Hepatocyte (in vitro differentiated cells): ENCODE measurements at regions not wholly inside any gene's neighbourhood (a gene's known extent, or its start where the extent isn't known, plus 50 kb on each side); places are given as distances from the start of the nearest gene placed in this dataset.

Source experiments
- DNase-seq: peaks from one replicate; pipeline ENCODE4 v3.0.0-alpha.2; 2016; ENCODE audit warnings: low spot score
- H2AFZ ChIP-seq: fragments of 200-600 bp; sonication (generic); 2 replicates; pipeline ENCODE4 v1.6.0; 2016; ENCODE audit warnings: antibody characterized with exemption, mild to moderate bottlenecking
- H3K27ac ChIP-seq: fragments of 200-600 bp; sonication (generic); 2 replicates; pipeline ENCODE4 v1.5.1; 2016; ENCODE audit warnings: mild to moderate bottlenecking
- H3K27me3 ChIP-seq: fragments of 200-600 bp; sonication (generic); 2 replicates; pipeline ENCODE4 v1.6.1; 2016
- H3K36me3 ChIP-seq: fragments of 200-600 bp; sonication (generic); replicated peaks from 2 replicates; pipeline ENCODE4 v1.5.1; 2016; ENCODE audit warnings: low read depth; ENCODE audit not compliant: insufficient read depth
- H3K4me1 ChIP-seq: fragments of 200-600 bp; sonication (generic); 2 replicates; pipeline ENCODE4 v1.5.1; 2016; ENCODE audit warnings: mild to moderate bottlenecking, moderate library complexity; ENCODE audit not compliant: insufficient read depth
- H3K4me2 ChIP-seq: fragments of 200-600 bp; sonication (generic); 2 replicates; pipeline ENCODE4 v1.6.0; 2016
- H3K4me3 ChIP-seq: fragments of 200-600 bp; sonication (generic); 2 replicates; pipeline ENCODE4 v1.5.1; 2016; ENCODE audit warnings: mild to moderate bottlenecking
- H3K79me2 ChIP-seq: fragments of 200-600 bp; sonication (generic); 2 replicates; pipeline ENCODE4 v1.6.0; 2017; ENCODE audit warnings: mild to moderate bottlenecking
- H3K9me2 ChIP-seq: fragments of 200-600 bp; sonication (generic); replicated peaks from 2 replicates; pipeline ENCODE4 v1.6.0; 2017; ENCODE audit warnings: mild to moderate bottlenecking; ENCODE audit not compliant: insufficient read depth
- H3K9me3 ChIP-seq: fragments of 200-600 bp; sonication (generic); 2 replicates; pipeline ENCODE4 v1.5.1; 2016; ENCODE audit warnings: low read depth, mild to moderate bottlenecking
- H4K20me1 ChIP-seq: fragments of 200-600 bp; sonication (generic); 2 replicates; pipeline ENCODE4 v1.6.0; 2016; ENCODE audit warnings: mild to moderate bottlenecking; ENCODE audit not compliant: insufficient read depth, poor library complexity, severe bottlenecking
- EZH2 ChIP-seq: fragments of 200-600 bp; sonication (generic); IDR thresholded peaks from 2 replicates; pipeline ENCODE4 v1.6.1; 2016; ENCODE audit warnings: antibody characterized with exemption, mild to moderate bottlenecking, borderline replicate concordance
- EZH2phosphoT487 ChIP-seq: fragments of 200-600 bp; sonication (generic); IDR thresholded peaks from one replicate; pipeline ENCODE4 v1.6.1; 2018; ENCODE audit warnings: antibody characterized with exemption, mild to moderate bottlenecking, low read depth, moderate library complexity; ENCODE audit not compliant: unreplicated experiment, severe bottlenecking
- WGBS: methylation state at CpG from one replicate; pipeline ENCODE4 v1.1.6; 2016; ENCODE audit warnings: low lambda C conversion rate; ENCODE audit errors: missing lambda C conversion rate; 5-methylcytosine and 5-hydroxymethylcytosine counted together
- TF ChIP-seq, protein P1 (sequence below): fragments of 200-600 bp; sonication (generic); IDR thresholded peaks from 2 replicates; pipeline ENCODE4 v1.5.1; 2016; ENCODE audit warnings: antibody characterized with exemption, mild to moderate bottlenecking; ENCODE audit not compliant: poor library complexity

DNA sequence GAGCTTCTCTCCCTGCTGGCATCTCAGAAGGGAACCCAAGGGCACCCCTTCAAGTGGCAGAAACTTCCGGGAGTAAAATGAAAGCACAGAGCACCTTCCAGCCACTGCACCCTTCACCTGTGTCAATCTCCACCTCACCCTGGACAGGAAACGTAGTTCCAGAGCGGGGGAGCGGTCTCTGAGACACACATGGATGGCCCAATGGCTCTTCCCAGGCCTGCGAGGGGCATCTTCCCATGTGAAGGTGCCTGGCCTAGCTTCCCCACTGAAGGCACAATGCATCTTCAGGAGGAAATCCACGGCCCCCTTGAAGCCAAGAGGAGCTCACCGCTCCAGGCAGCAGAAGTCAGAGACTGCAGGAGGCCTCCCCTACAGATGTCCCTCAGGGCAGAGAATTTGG lies 234.2 kb downstream of the BRD1 start:
- Histone ChIP-seq H3K4me2 (no peak overlapping the region), H3K4me1 (no peaks in the 10 kb centered on the region), H3K36me3 (no peaks in the 10 kb centered on the region), H3K27me3 (no peaks in the 10 kb centered on the region), H3K27ac (no peak overlapping the region), H4K20me1 (no peaks in the 10 kb centered on the region), H2AFZ (no peak overlapping the region), H3K9me2 (no peaks in the 10 kb centered on the region), H3K9me3 (no peaks in the 10 kb centered on the region), H3K79me2 (no peaks in the 10 kb centered on the region), H3K4me3 (no peak overlapping the region)
- 88% methylated on average over 7 of the region's 7 CpGs for WGBS
- no peak for DNase-seq
- TF ChIP-seq, protein P1, sequence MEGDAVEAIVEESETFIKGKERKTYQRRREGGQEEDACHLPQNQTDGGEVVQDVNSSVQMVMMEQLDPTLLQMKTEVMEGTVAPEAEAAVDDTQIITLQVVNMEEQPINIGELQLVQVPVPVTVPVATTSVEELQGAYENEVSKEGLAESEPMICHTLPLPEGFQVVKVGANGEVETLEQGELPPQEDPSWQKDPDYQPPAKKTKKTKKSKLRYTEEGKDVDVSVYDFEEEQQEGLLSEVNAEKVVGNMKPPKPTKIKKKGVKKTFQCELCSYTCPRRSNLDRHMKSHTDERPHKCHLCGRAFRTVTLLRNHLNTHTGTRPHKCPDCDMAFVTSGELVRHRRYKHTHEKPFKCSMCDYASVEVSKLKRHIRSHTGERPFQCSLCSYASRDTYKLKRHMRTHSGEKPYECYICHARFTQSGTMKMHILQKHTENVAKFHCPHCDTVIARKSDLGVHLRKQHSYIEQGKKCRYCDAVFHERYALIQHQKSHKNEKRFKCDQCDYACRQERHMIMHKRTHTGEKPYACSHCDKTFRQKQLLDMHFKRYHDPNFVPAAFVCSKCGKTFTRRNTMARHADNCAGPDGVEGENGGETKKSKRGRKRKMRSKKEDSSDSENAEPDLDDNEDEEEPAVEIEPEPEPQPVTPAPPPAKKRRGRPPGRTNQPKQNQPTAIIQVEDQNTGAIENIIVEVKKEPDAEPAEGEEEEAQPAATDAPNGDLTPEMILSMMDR = no peak
- TF ChIP-seq EZH2 = no peak
- no peak for TF ChIP-seq EZH2phosphoT487

- Histone ChIP-seq H3K4me1 (no peaks in the 10 kb centered on the region), H4K20me1 (no peaks in the 10 kb centered on the region), H3K36me3 (no peaks in the 10 kb centered on the region), H3K9me3 (no peaks in the 10 kb centered on the region), H3K4me2 (no peak overlapping the region), H3K27me3 (no peaks in the 10 kb centered on the region), H3K79me2 (no peaks in the 10 kb centered on the region), H3K27ac (no peak overlapping the region), H3K4me3 (no peak overlapping the region), H2AFZ (no peak overlapping the region), H3K9me2 (no peaks in the 10 kb centered on the region)
- WGBS = 80% methylated on average over 12 of the region's 12 CpGs
- TF ChIP-seq EZH2 (no peak), EZH2phosphoT487 (no peak)
- TF ChIP-seq, protein P1 = no peak
- DNase-seq = no peak
Measured at GRCh38 chr22:49592780-49593501, 234.7 kb downstream of the BRD1 start.

- Histone ChIP-seq H2AFZ (no peak overlapping the region), H3K36me3 (no peaks in the 10 kb centered on the region), H3K4me2 (no peak overlapping the region), H4K20me1 (no peaks in the 10 kb centered on the region), H3K9me2 (no peaks in the 10 kb centered on the region), H3K27ac (no peak overlapping the region), H3K79me2 (no peaks in the 10 kb centered on the region), H3K4me3 (no peak overlapping the region), H3K27me3 (no peaks in the 10 kb centered on the region), H3K4me1 (no peaks in the 10 kb centered on the region), H3K9me3 (no peaks in the 10 kb centered on the region)
- TF ChIP-seq, protein P1 = no peak
- TF ChIP-seq EZH2phosphoT487 (no peak), EZH2 (no peak)
- 87% methylated on average over 17 of the region's 17 CpGs for WGBS
- no peak for DNase-seq
Measured at GRCh38 chr22:49590851-49591445, 236.7 kb downstream of the BRD1 start.
